ENCODE measurements at regions not wholly inside any gene's neighbourhood (a gene's known extent, or its start where the extent isn't known, plus 50 kb on each side); places are given as distances from the start of the nearest gene placed in this dataset.

DNA sequence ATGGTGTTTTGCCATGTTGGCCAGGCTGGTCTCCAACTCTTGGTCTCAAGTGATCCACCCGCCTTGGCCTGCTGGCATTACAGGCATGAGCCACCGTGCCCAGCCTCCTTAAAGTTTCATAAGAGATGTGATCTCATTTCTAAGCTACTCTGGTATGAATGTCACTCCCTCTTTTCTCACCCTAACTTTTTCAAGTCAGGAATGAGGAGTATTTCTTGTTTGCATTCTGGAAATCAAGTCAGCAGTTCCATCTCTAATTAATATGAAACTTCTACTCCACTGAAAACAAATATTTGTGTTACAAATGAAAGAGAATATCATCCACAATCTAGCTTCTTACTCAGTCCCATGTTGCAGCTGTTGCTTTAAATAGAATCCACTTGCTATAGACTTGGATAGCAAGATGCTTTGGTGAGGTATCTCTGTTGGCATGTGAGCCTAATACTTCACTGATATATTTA lies 61.3 kb downstream of the ARF6 start:
- Histone ChIP-seq H3K36me3 (replicated peaks in 1 of 2; ENCODE audit: control extremely low read depth in 1 of 2, control insufficient read depth in 1 of 2, extremely low read depth in 1 of 2, insufficient read depth in 2 of 2, low read length in 1 of 2) (no peaks in the 10 kb centered on the region), H3K79me2 (ENCODE audit: control insufficient read depth, insufficient read depth, low read length) (peaks cover 12% of the 10 kb centered on the region), H2AFZ (ENCODE audit: insufficient read depth, low read depth, low read length, poor library complexity, severe bottlenecking) (no peak overlapping the region), H4K20me1 (ENCODE audit: control insufficient read depth, insufficient read depth, low read length, poor library complexity, severe bottlenecking) (no peaks in the 10 kb centered on the region), H3K9ac (ENCODE audit: low read length) (no peak overlapping the region), H3K9me3 (ENCODE audit: control extremely low read depth in 1 of 3, control insufficient read depth in 2 of 3, insufficient read depth in 1 of 3, low read length in 2 of 3) (no peaks in the 10 kb centered on the region), H3K27me3 (replicated peaks in 1 of 4; ENCODE audit: control extremely low read depth in 1 of 4, control insufficient read depth in 3 of 4, insufficient read depth in 4 of 4, low read length in 3 of 4) (no peaks in the 10 kb centered on the region), H3K27ac (ENCODE audit: low read length in 2 of 2) (no peak overlapping the region), H3K4me3 (ENCODE audit: control extremely low read depth in 1 of 5, extremely low read depth in 1 of 5, insufficient read depth in 1 of 5, low read depth in 2 of 5, low read length in 4 of 5) (no peak overlapping the region), H3K4me1 (ENCODE audit: control insufficient read depth in 2 of 2, insufficient read depth in 2 of 2, low read length in 2 of 2) (peaks cover 30 to 33% of the 10 kb centered on the region in 2 donors), H3K4me2 (replicated peaks; ENCODE audit: low read depth, low read length, poor library complexity, severe bottlenecking) (no peak overlapping the region)
- ATAC-seq (ENCODE audit: low read depth) (no peak), DNase-seq (no peak)
- Mint-ChIP-seq H3K9me3 (ENCODE audit: insufficient read depth) (no peaks in the 10 kb centered on the region), H3K4me3 (no peak overlapping the region), H3K27me3 (no peaks in the 10 kb centered on the region), H3K4me1 (peaks cover 33% of the 10 kb centered on the region), H3K27ac (no peak overlapping the region)
- POLR2A ChIA-PET, result no interaction called here
- no CpG with 5 or more reads among the region's 2 CpGs for WGBS (ENCODE audit: insufficient coverage)
- TF ChIP-seq, protein P1, sequence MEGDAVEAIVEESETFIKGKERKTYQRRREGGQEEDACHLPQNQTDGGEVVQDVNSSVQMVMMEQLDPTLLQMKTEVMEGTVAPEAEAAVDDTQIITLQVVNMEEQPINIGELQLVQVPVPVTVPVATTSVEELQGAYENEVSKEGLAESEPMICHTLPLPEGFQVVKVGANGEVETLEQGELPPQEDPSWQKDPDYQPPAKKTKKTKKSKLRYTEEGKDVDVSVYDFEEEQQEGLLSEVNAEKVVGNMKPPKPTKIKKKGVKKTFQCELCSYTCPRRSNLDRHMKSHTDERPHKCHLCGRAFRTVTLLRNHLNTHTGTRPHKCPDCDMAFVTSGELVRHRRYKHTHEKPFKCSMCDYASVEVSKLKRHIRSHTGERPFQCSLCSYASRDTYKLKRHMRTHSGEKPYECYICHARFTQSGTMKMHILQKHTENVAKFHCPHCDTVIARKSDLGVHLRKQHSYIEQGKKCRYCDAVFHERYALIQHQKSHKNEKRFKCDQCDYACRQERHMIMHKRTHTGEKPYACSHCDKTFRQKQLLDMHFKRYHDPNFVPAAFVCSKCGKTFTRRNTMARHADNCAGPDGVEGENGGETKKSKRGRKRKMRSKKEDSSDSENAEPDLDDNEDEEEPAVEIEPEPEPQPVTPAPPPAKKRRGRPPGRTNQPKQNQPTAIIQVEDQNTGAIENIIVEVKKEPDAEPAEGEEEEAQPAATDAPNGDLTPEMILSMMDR (IDR thresholded peaks at IDR 0.05), result no peak
- no peak for TF ChIP-seq EZH2 (IDR thresholded peaks at IDR 0.05; ENCODE audit: borderline replicate concordance, insufficient read depth, low read depth, low read length, poor library complexity, severe bottlenecking)
- intact Hi-C loops (cut with micrococcal nuclease), result no loop called here
- CTCF ChIA-PET, result interaction anchor here (0.6 to 1.8 kb wide), 2 partner anchors 14 to 20 kb away, joined by 4 to 6 read pairs; no protein-coding TSS in a partner anchor

DNA sequence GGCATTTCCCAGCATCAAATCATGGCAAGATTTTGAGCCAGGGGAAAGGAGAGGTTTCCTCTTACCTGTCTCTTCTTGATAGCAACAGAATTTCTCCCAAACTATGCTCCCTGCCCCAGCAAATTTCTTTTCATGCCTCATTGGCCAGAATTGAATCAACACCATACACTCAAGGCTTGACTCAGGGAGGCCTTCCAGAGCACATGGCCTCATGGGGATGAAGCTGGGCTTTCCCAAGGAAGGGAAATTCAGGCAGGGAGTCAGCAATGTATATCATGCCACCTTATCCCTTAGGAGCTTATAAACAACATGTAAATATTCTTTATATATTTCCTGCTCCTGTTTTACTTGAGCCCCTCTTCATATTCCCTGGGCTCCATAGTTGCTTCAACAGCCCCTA lies 62.1 kb downstream of the ARF6 start:
- no peaks in the 10 kb centered on the region for H3K9me3 Mint-ChIP-seq (ENCODE audit: insufficient read depth)
- CTCF ChIA-PET, result no interaction called here
- POLR2A ChIA-PET, result no interaction called here

More for the DNA sequence above, 62.1 kb downstream of the ARF6 start:
- no peaks in the 10 kb centered on the region for H3K27me3 Mint-ChIP-seq
- no peak for ATAC-seq (ENCODE audit: low read depth)
- no peak overlapping the region for H3K9ac ChIP-seq (ENCODE audit: low read length)
- TF ChIP-seq, protein P1 (IDR thresholded peaks at IDR 0.05), result no peak
- TF ChIP-seq EZH2 (IDR thresholded peaks at IDR 0.05; ENCODE audit: borderline replicate concordance, insufficient read depth, low read depth, low read length, poor library complexity, severe bottlenecking), result no peak
- no peak overlapping the region for H3K27ac ChIP-seq (ENCODE audit: low read length in 2 of 2)
- no peak for DNase-seq
- no peak overlapping the region for H3K27ac Mint-ChIP-seq
- peaks cover 37 to 41% of the 10 kb centered on the region in 2 donors for H3K4me1 ChIP-seq (ENCODE audit: control insufficient read depth in 2 of 2, insufficient read depth in 2 of 2, low read length in 2 of 2)
- no peaks in the 10 kb centered on the region for H3K36me3 ChIP-seq (replicated peaks in 1 of 2; ENCODE audit: control extremely low read depth in 1 of 2, control insufficient read depth in 1 of 2, extremely low read depth in 1 of 2, insufficient read depth in 2 of 2, low read length in 1 of 2)
- H3K9me3 ChIP-seq (ENCODE audit: control extremely low read depth in 1 of 3, control insufficient read depth in 2 of 3, insufficient read depth in 1 of 3, low read length in 2 of 3), result no peaks in the 10 kb centered on the region
- intact Hi-C loops (cut with micrococcal nuclease), result no loop called here
- H3K4me1 Mint-ChIP-seq, result peaks cover 41% of the 10 kb centered on the region
- H3K27me3 ChIP-seq (replicated peaks in 1 of 4; ENCODE audit: control extremely low read depth in 1 of 4, control insufficient read depth in 3 of 4, insufficient read depth in 4 of 4, low read length in 3 of 4), result no peaks in the 10 kb centered on the region
- no peak overlapping the region for H3K4me2 ChIP-seq (replicated peaks; ENCODE audit: low read depth, low read length, poor library complexity, severe bottlenecking)
- no peaks in the 10 kb centered on the region for H4K20me1 ChIP-seq (ENCODE audit: control insufficient read depth, insufficient read depth, low read length, poor library complexity, severe bottlenecking)
- no peak overlapping the region for H3K4me3 ChIP-seq (ENCODE audit: control extremely low read depth in 1 of 5, extremely low read depth in 1 of 5, insufficient read depth in 1 of 5, low read depth in 2 of 5, low read length in 4 of 5)
- H3K4me3 Mint-ChIP-seq, result no peak overlapping the region
- H3K79me2 ChIP-seq (ENCODE audit: control insufficient read depth, insufficient read depth, low read length), result peaks cover 12% of the 10 kb centered on the region
- H2AFZ ChIP-seq (ENCODE audit: insufficient read depth, low read depth, low read length, poor library complexity, severe bottlenecking), result no peak overlapping the region
